IMR-90 (cell line): ENCODE measurements at regions not wholly inside any gene's neighbourhood (a gene's known extent, or its start where the extent isn't known, plus 50 kb on each side); places are given as distances from the start of the nearest gene placed in this dataset.

ENCODE experiments used
- BHLHE40 ChIP-seq: fragments of 150-350 bp; IDR thresholded peaks from 2 replicates; pipeline ENCODE4 v1.6.1; 2016; ENCODE audit warnings: mild to moderate bottlenecking, low read depth, low read length
- CHD1 ChIP-seq: IDR thresholded peaks from 2 replicates; pipeline ENCODE4 v1.6.1; 2012; ENCODE audit warnings: low read depth, low read length, improper control_type of control experiment
- CTCF ChIP-seq: conservative IDR thresholded peaks from 2 replicates; pipeline ENCODE4 v1.5.1; 2012; ENCODE audit warnings: mild to moderate bottlenecking, low read depth, low read length, improper control_type of control experiment
- MXI1 ChIP-seq: IDR thresholded peaks from 2 replicates; pipeline ENCODE4 v1.6.1; 2012; ENCODE audit warnings: low read depth, mild to moderate bottlenecking, low read length, moderate library complexity, borderline replicate concordance
- POLR2A ChIP-seq: IDR thresholded peaks from 2 replicates; pipeline ENCODE4 v1.6.1; 2012; ENCODE audit warnings: mild to moderate bottlenecking, low read depth, low read length
- USF2 ChIP-seq: fragments of 150-350 bp; IDR thresholded peaks from 2 replicates; pipeline ENCODE4 v1.6.1; 2017; ENCODE audit warnings: mild to moderate bottlenecking, antibody characterized with exemption, low read length, low read depth

- TF ChIP-seq CTCF (no peak), MXI1 (no peak), POLR2A (no peak), BHLHE40 (no peak), USF2 (no peak), CHD1 (no peak)
Observed at GRCh38 chr10:4028027-4028471, 243.0 kb upstream of the KLF6 start.
